NCI-H446 (cell line): ENCODE measurements at regions not wholly inside any gene's neighbourhood (a gene's known extent, or its start where the extent isn't known, plus 50 kb on each side); places are given as distances from the start of the nearest gene placed in this dataset.
A peak's percentile ranks its signal among the peaks of the same experiment; 100 is the strongest.

ENCODE experiments used
- DNase-seq, 2 experiments: peaks; one replicate each; lab custom pipeline; 2025; lab: John Stamatoyannopoulos, UW

- DNase-seq = no peak
These were observed 96.9 kb downstream of the FAM76B start for GRCh38 chr11:95692526-95693260.

- no peak for DNase-seq
These were observed 99.5 kb downstream of the FAM76B start for GRCh38 chr11:95690100-95690499.

GRCh38 chr11:95688501-95689222 lies 100.9 kb downstream of the FAM76B start:
- no peak for DNase-seq

- no peak for DNase-seq
These were observed 101.6 kb downstream of the FAM76B start for GRCh38 chr11:95688015-95688414.

- DNase-seq = no peak
These were observed 103.3 kb downstream of the FAM76B start for GRCh38 chr11:95686265-95686664.

- DNase-seq = no peak
These were observed 104.9 kb downstream of the FAM76B start for GRCh38 chr11:95684701-95685100.

GRCh38 chr11:95684170-95684569 lies 105.4 kb downstream of the FAM76B start:
- DNase-seq = no peak

- no peak for DNase-seq
These were observed 107.0 kb downstream of the FAM76B start for GRCh38 chr11:95682552-95682951.

- DNase-seq = peak in 1 of 2 experiments; percentile 37
These were observed 109.2 kb downstream of the FAM76B start for GRCh38 chr11:95680169-95680929.

- DNase-seq = no peak
These were observed 110.6 kb downstream of the FAM76B start for GRCh38 chr11:95678988-95679387.

GRCh38 chr11:95676308-95676707 lies 113.3 kb downstream of the FAM76B start:
- no peak for DNase-seq

- DNase-seq = no peak
These were observed 114.0 kb downstream of the FAM76B start for GRCh38 chr11:95675585-95675984.

GRCh38 chr11:95674657-95675358 lies 114.8 kb downstream of the FAM76B start:
- no peak for DNase-seq

- DNase-seq = peak in 1 of 2 experiments; percentile 75
These were observed 117.8 kb downstream of the FAM76B start for GRCh38 chr11:95671768-95672167.

- DNase-seq = no peak
These were observed 121.5 kb downstream of the FAM76B start for GRCh38 chr11:95668131-95668530.

GRCh38 chr11:95661162-95661561 lies 128.4 kb downstream of the FAM76B start:
- DNase-seq = no peak

- no peak for DNase-seq
These were observed 129.5 kb downstream of the FAM76B start for GRCh38 chr11:95660038-95660437.

- DNase-seq = no peak
These were observed 130.5 kb downstream of the FAM76B start for GRCh38 chr11:95659088-95659487.

GRCh38 chr11:95655536-95655935 lies 134.0 kb downstream of the FAM76B start:
- no peak for DNase-seq

GRCh38 chr11:95653680-95654079 lies 135.9 kb downstream of the FAM76B start:
- DNase-seq = no peak

- DNase-seq = no peak
These were observed 136.5 kb downstream of the FAM76B start for GRCh38 chr11:95653099-95653498.

GRCh38 chr11:95652002-95652472 lies 137.5 kb downstream of the FAM76B start:
- DNase-seq = peak; percentile 63 to 81
